Keratinocyte (primary cell): ENCODE measurements at regions not wholly inside any gene's neighbourhood (a gene's known extent, or its start where the extent isn't known, plus 50 kb on each side); places are given as distances from the start of the nearest gene placed in this dataset.

ENCODE experiments used
- EZH2 ChIP-seq: IDR thresholded peaks from one replicate; pipeline ENCODE4 v1.6.1; 2012; ENCODE audit warnings: inconsistent platforms, mild to moderate bottlenecking, low read length, moderate library complexity
- TF ChIP-seq, protein P1 (sequence below), 3 experiments: IDR thresholded peaks in 1 of 3; conservative IDR thresholded peaks in 1 of 3; optimal IDR thresholded peaks in 1 of 3; 2 replicates in 2 of 3; 3 replicates in 1 of 3; pipeline versions ENCODE3 to v1.5.1; 2011; ENCODE audit warnings: low read length in 3 of 3, mild to moderate bottlenecking in 3 of 3, moderate library complexity in 2 of 3, control low read depth in 1 of 3, inconsistent platforms in 1 of 3; ENCODE audit not compliant: insufficient read depth in 2 of 3; ENCODE audit errors: extremely low read depth in 1 of 3

DNA sequence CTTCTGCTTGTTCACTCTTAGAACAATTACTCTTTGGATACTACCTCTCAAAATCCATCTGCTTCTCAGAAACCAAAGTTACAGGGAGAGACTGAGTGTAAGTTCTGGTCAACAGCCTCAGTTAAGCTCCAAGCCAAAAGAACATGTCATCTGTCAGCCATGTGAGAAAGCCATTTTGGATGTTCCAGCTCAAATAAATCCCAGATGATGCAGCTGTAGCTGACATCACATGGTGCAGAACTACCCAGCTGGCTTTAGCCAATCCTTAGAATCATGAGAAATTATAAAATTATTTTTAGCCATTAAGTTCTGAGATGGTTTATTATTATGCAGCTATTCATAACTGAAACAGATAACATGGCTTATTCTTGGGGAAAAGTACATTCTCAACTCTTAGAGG, 696.0 kb downstream of the ZNF385D start:
- TF ChIP-seq, protein P1, sequence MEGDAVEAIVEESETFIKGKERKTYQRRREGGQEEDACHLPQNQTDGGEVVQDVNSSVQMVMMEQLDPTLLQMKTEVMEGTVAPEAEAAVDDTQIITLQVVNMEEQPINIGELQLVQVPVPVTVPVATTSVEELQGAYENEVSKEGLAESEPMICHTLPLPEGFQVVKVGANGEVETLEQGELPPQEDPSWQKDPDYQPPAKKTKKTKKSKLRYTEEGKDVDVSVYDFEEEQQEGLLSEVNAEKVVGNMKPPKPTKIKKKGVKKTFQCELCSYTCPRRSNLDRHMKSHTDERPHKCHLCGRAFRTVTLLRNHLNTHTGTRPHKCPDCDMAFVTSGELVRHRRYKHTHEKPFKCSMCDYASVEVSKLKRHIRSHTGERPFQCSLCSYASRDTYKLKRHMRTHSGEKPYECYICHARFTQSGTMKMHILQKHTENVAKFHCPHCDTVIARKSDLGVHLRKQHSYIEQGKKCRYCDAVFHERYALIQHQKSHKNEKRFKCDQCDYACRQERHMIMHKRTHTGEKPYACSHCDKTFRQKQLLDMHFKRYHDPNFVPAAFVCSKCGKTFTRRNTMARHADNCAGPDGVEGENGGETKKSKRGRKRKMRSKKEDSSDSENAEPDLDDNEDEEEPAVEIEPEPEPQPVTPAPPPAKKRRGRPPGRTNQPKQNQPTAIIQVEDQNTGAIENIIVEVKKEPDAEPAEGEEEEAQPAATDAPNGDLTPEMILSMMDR (optimal IDR thresholded peaks at IDR 0.05 in 1 of 3, IDR thresholded peaks at IDR 0.05 in 1 of 3, conservative IDR thresholded peaks at IDR 0.05 in 1 of 3; ENCODE audit: extremely low read depth in 1 of 3, insufficient read depth in 2 of 3, low read length in 3 of 3) = no peak
- no peak for TF ChIP-seq EZH2
